GM10248 (cell line): ENCODE measurements at regions not wholly inside any gene's neighbourhood (a gene's known extent, or its start where the extent isn't known, plus 50 kb on each side); places are given as distances from the start of the nearest gene placed in this dataset.

Experiments used
- CTCF ChIA-PET: fragments of 300-600 bp; sonication (Branson Sonifier 250); formaldehyde crosslinking; extraction: SDS; loops from one replicate; lab custom pipeline; 2021; ENCODE audit warnings: antibody characterized with exemption; lab: Yijun Ruan, JAX
- POLR2A ChIA-PET: fragments of 350-650 bp; sonication (Branson Sonifier 250); formaldehyde crosslinking; extraction: SDS; loops from one replicate; lab custom pipeline; 2020; ENCODE audit warnings: antibody characterized with exemption; lab: Yijun Ruan, JAX
- DNase-seq: peaks from one replicate; pipeline ENCODE4 v3.0.0; 2012; ENCODE audit errors: extremely low spot score
- CTCF ChIP-seq: IDR thresholded peaks from 2 replicates; pipeline ENCODE4 v1.5.1; 2012; ENCODE audit warnings: mild to moderate bottlenecking, low read depth; ENCODE audit errors: extremely low read depth, missing control alignments, control extremely low read depth

DNA sequence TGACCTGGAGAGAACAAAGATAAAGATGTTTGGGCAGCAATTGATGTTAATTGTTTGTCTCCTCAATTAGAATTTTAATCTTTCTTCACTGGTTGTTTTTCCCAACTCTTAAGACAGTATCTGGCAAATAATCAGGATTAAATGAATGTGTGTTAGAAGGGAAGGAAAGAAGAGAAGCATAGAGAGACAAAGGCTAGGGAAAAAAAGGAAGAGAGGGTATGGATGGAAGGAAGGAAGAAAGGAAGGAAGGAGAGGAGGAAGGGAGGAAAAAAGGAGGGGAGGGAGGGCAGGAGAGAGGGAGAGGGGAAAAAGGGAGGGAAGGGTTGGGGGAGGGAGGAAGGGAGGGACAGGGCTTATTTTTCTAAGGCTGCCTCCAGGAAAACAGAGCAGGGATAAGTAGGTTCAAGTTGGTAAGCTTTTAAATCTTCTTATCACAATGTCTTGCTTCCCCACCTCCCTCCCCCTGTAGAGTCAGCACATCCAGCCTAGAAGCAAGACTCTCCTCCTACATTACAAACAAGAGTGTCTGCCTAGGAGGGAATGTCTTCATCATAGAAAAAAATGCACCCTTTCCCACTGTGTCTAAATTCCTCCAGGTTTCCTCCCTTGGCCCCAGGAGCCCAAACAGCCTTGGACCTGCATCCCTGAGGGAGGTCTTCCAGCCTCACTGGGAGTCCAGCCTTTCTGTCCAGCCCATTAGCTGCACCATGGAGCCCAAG lies 447.8 kb upstream of the JARID2 start:
- ChIA-PET CTCF (no interaction called here), POLR2A (no interaction called here)
- DNase-seq, result no peak
- no peak for TF ChIP-seq CTCF

GRCh38 chr6:14798594-14798982 lies 447.3 kb upstream of the JARID2 start:
- no peak for DNase-seq
- TF ChIP-seq CTCF, result no peak
- CTCF ChIA-PET, result no interaction called here
- POLR2A ChIA-PET, result no interaction called here

DNA sequence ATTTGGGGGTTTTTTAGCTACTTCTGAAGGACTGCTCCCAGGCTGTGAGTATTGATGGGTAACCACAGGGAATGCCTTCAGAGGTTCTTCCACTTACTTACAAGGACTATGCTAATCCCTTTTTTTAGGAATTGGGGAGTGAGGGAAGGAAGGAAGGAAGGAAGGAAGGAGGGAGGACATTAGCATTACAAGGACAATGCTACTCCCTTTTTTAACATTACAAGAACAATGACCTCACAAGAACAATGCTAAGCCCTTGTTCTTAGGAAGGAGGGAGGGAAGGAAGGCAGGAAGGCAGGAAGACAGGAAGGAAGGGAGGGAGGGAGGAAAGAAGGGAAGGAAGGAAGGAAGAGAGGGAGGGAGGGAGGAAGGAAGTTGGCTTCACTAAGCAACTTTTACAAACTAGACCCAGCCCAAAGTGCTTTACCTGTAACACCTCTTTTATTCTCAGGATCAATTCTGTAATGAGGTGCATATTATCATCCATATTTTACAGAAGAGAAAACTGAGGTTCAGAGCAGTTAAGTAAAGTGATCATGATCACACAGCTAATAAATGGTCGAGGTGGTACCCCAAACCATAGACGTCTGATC lies 446.8 kb upstream of the JARID2 start:
- CTCF ChIA-PET, result no interaction called here
- TF ChIP-seq CTCF, result no peak
- POLR2A ChIA-PET, result no interaction called here
- DNase-seq, result no peak

- POLR2A ChIA-PET, result no interaction called here
- TF ChIP-seq CTCF, result no peak
Observed at GRCh38 chr6:14799928-14800327, 445.9 kb upstream of the JARID2 start.

GRCh38 chr6:14802514-14803160 lies 443.2 kb upstream of the JARID2 start:
- ChIA-PET POLR2A (no interaction called here), CTCF (no interaction called here)
- DNase-seq, result no peak
- no peak for TF ChIP-seq CTCF

More at GRCh38 chr6:14799928-14800327, 445.9 kb upstream of the JARID2 start:
- CTCF ChIA-PET, result no interaction called here
- peak; percentile 32 for DNase-seq

GRCh38 chr6:14804001-14804784 lies 441.7 kb upstream of the JARID2 start:
- no peak for TF ChIP-seq CTCF
- POLR2A ChIA-PET, result no interaction called here
- CTCF ChIA-PET, result no interaction called here
- no peak for DNase-seq
